GM12875 (cell line): ENCODE measurements at regions not wholly inside any gene's neighbourhood (a gene's known extent, or its start where the extent isn't known, plus 50 kb on each side); places are given as distances from the start of the nearest gene placed in this dataset.

Source experiments
- H3K4me3 ChIP-seq: one replicate; pipeline ENCODE4 v1.5.1; 2011; ENCODE audit warnings: low read depth, low read length, control low read depth
- TF ChIP-seq, protein P1 (sequence below): IDR thresholded peaks from 2 replicates; pipeline ENCODE4 v1.5.1; 2011; ENCODE audit warnings: low read depth, mild to moderate bottlenecking, control low read depth, inconsistent platforms, low read length, moderate library complexity, borderline replicate concordance; ENCODE audit not compliant: insufficient read depth

DNA sequence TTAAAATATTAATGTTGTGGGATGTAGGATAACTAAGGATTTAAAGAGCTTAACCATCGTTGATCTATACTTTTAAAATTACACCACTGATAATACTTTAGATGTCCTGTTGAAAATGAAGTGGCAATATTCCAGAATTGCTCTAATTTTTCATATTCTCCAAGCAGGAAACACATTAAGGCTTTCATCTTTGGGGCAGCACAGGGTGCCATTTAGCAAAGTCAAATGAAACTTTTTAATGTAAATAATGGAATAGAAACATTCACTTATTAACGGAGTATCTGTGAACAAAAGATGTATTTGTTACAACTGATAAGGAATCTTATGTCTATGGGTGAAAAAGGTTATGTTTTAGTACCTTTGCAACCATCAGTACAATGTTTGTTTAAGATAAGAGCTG is 50.0 kb upstream of the MIR17HG start:
- TF ChIP-seq, protein P1, sequence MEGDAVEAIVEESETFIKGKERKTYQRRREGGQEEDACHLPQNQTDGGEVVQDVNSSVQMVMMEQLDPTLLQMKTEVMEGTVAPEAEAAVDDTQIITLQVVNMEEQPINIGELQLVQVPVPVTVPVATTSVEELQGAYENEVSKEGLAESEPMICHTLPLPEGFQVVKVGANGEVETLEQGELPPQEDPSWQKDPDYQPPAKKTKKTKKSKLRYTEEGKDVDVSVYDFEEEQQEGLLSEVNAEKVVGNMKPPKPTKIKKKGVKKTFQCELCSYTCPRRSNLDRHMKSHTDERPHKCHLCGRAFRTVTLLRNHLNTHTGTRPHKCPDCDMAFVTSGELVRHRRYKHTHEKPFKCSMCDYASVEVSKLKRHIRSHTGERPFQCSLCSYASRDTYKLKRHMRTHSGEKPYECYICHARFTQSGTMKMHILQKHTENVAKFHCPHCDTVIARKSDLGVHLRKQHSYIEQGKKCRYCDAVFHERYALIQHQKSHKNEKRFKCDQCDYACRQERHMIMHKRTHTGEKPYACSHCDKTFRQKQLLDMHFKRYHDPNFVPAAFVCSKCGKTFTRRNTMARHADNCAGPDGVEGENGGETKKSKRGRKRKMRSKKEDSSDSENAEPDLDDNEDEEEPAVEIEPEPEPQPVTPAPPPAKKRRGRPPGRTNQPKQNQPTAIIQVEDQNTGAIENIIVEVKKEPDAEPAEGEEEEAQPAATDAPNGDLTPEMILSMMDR = no peak
- no peak overlapping the region for H3K4me3 ChIP-seq
